ENCODE measurements at regions not wholly inside any gene's neighbourhood (a gene's known extent, or its start where the extent isn't known, plus 50 kb on each side); places are given as distances from the start of the nearest gene placed in this dataset.

- Histone ChIP-seq H3K36me3 (ENCODE audit: control insufficient read depth in 2 of 2, extremely low read depth in 1 of 2, insufficient read depth in 2 of 2, low read length in 2 of 2) (no peaks in the 10 kb centered on the region), H4K20me1 (replicated peaks; ENCODE audit: control insufficient read depth, extremely low read depth, insufficient read depth, low read length) (no peaks in the 10 kb centered on the region), H3K27ac (ENCODE audit: insufficient read depth, low read depth, low read length) (no peak overlapping the region), H3K79me2 (ENCODE audit: control insufficient read depth, insufficient read depth, low read length) (no peaks in the 10 kb centered on the region), H3K4me1 (ENCODE audit: control insufficient read depth, extremely low read depth, insufficient read depth, low read length) (no peaks in the 10 kb centered on the region), H2AFZ (ENCODE audit: low read depth, low read length) (no peak overlapping the region), H3K9me1 (replicated peaks; ENCODE audit: control insufficient read depth, extremely low read depth, insufficient read depth, low read length) (no peaks in the 10 kb centered on the region), H3K27me3 (ENCODE audit: control insufficient read depth in 2 of 2, insufficient read depth in 2 of 2, low read length in 2 of 2) (no peaks in the 10 kb centered on the region), H3K9ac (replicated peaks; ENCODE audit: extremely low read depth, insufficient read depth, low read length) (no peak overlapping the region), H3K9me3 (replicated peaks; ENCODE audit: control insufficient read depth, insufficient read depth, low read length) (no peaks in the 10 kb centered on the region), H3K4me2 (ENCODE audit: insufficient read depth, low read length) (no peak overlapping the region), H3K4me3 (replicated peaks in 1 of 3; ENCODE audit: insufficient read depth in 1 of 3, low read depth in 1 of 3, low read length in 3 of 3) (no peak overlapping the region)
- no peak for DNase-seq (ENCODE audit: low read depth, low spot score)
- FAIRE-seq = no peak
- intact Hi-C loops (cut with micrococcal nuclease) (no loop called here), dilution Hi-C loops (cut with MboI; ENCODE audit: extremely low pct_ligation_motif_present, low sequenced_read_pairs) (no loop called here)
- no peak for TF ChIP-seq CTCF (IDR thresholded peaks at IDR 0.05; ENCODE audit: extremely low read depth in 1 of 2, insufficient read depth in 1 of 2, low read depth in 1 of 2, low read length in 2 of 2)
- no peak for TF ChIP-seq EZH2 (IDR thresholded peaks at IDR 0.05; ENCODE audit: borderline replicate concordance, low read depth, low read length, severe bottlenecking)
- no peak for TF ChIP-seq POLR2AphosphoS5 (IDR thresholded peaks at IDR 0.05; ENCODE audit: insufficient read depth, low read depth, low read length)
- TF ChIP-seq JUN (IDR thresholded peaks at IDR 0.05; ENCODE audit: borderline replicate concordance, insufficient read depth, insufficient read length, low read depth) = no peak
- TF ChIP-seq GATA2 (IDR thresholded peaks at IDR 0.05; ENCODE audit: insufficient read depth, insufficient read length, low read depth, low read length) = no peak
- TF ChIP-seq MYC (IDR thresholded peaks at IDR 0.05; ENCODE audit: low read depth, low read length) = no peak
- TF ChIP-seq POLR2A (IDR thresholded peaks at IDR 0.05; ENCODE audit: low read depth, low read length) = no peak
- no peak for TF ChIP-seq MAX (IDR thresholded peaks at IDR 0.05; ENCODE audit: insufficient read depth, insufficient read length)
- no peak for TF ChIP-seq FOS (IDR thresholded peaks at IDR 0.05; ENCODE audit: borderline replicate concordance, insufficient read depth, low read length)
- no TSS peak for BruUV-seq (replicated peaks)
- CTCF ChIA-PET = no interaction called here
- POLR2A ChIA-PET = no interaction called here
These were observed 124.3 kb downstream of the DLL1 start for GRCh38 chr6:170166511-170167122.
